GM19467 (cell line): ENCODE measurements at regions not wholly inside any gene's neighbourhood (a gene's known extent, or its start where the extent isn't known, plus 50 kb on each side); places are given as distances from the start of the nearest gene placed in this dataset.
"Not testable (repeated sequence)": the region's sequence is repeated elsewhere in the genome, so short reads cannot be mapped to it uniquely, and the experiment has no call there.

Experiments
- ATAC-seq: cut with Tn5 transposase; IDR thresholded peaks from one replicate; pipeline ENCODE4 v1.9.1; 2021; ENCODE audit warnings: mild to moderate bottlenecking, moderate library complexity; ENCODE audit not compliant: unreplicated experiment

- ATAC-seq: not testable (repeated sequence)
Measured at GRCh38 chr19:14285726-14286125, 79.8 kb upstream of the ADGRL1 start.

- ATAC-seq: peak; percentile 81
Measured at GRCh38 chr19:14283813-14284520, 78.0 kb upstream of the ADGRL1 start.

- not testable (repeated sequence) for ATAC-seq
Measured at GRCh38 chr19:14279270-14279669, 73.3 kb upstream of the ADGRL1 start.

- ATAC-seq: no peak
Measured at GRCh38 chr19:14277608-14278007, 71.6 kb upstream of the ADGRL1 start.

- not testable (repeated sequence) for ATAC-seq
Measured at GRCh38 chr19:14275823-14276222, 69.9 kb upstream of the ADGRL1 start.

GRCh38 chr19:14272623-14273022 lies 66.7 kb upstream of the ADGRL1 start:
- no peak for ATAC-seq

- no peak for ATAC-seq
Measured at GRCh38 chr19:14271840-14272239, 65.9 kb upstream of the ADGRL1 start.

- ATAC-seq: not testable (repeated sequence)
Measured at GRCh38 chr19:14270557-14270956, 64.6 kb upstream of the ADGRL1 start.

GRCh38 chr19:14267224-14267741 lies 61.3 kb upstream of the ADGRL1 start:
- ATAC-seq: no peak

GRCh38 chr19:14266208-14266607 lies 60.2 kb upstream of the ADGRL1 start:
- not testable (repeated sequence) for ATAC-seq

GRCh38 chr19:14265290-14266036 lies 59.5 kb upstream of the ADGRL1 start:
- ATAC-seq: no peak

GRCh38 chr19:14255902-14256649 lies 50.1 kb upstream of the ADGRL1 start:
- ATAC-seq: not testable (repeated sequence)
